ENCODE measurements at regions not wholly inside any gene's neighbourhood (a gene's known extent, or its start where the extent isn't known, plus 50 kb on each side); places are given as distances from the start of the nearest gene placed in this dataset.

GRCh38 chr12:3427956-3428355, 63.0 kb upstream of the PRMT8 start:
- TF ChIP-seq FOXM1 (IDR thresholded peaks at IDR 0.05; ENCODE audit: borderline replicate concordance) (no peak), NFRKB (IDR thresholded peaks at IDR 0.05) (no peak), HDGF (IDR thresholded peaks at IDR 0.05; ENCODE audit: borderline replicate concordance) (no peak), SP1 (IDR thresholded peaks at IDR 0.05) (no peak), TARDBP (IDR thresholded peaks at IDR 0.05) (no peak), LEF1 (IDR thresholded peaks at IDR 0.05; ENCODE audit: borderline replicate concordance) (no peak), FOXK2 (IDR thresholded peaks at IDR 0.05) (no peak), FOXA1 (IDR thresholded peaks at IDR 0.05) (no peak)

Measured in HEK293T (cell line).